ENCODE measurements at regions not wholly inside any gene's neighbourhood (a gene's known extent, or its start where the extent isn't known, plus 50 kb on each side); places are given as distances from the start of the nearest gene placed in this dataset.

GRCh38 chr9:1115370-1115769, 65.2 kb downstream of the DMRT2 start:
- TF ChIP-seq YY1 (IDR thresholded peaks at IDR 0.05; ENCODE audit: insufficient read depth, insufficient read length) (no peak), ZNF274 (IDR thresholded peaks at IDR 0.05; ENCODE audit: low read depth, low read length) (no peak), SUZ12 (IDR thresholded peaks at IDR 0.05; ENCODE audit: extremely low read depth, insufficient read depth, insufficient read length) (no peak)
- Histone ChIP-seq H3K27me3 (ENCODE audit: insufficient read depth, insufficient read length) (no peaks in the 10 kb centered on the region), H3K9me3 (ENCODE audit: insufficient read depth, low read length) (no peaks in the 10 kb centered on the region), H3K9ac (ENCODE audit: insufficient read length, low read depth) (no peak overlapping the region), H3K4me3 (ENCODE audit: insufficient read length, low read depth) (no peak overlapping the region), H3K4me1 (ENCODE audit: insufficient read depth, insufficient read length) (peaks cover 2% of the 10 kb centered on the region), H3K36me3 (ENCODE audit: insufficient read depth, insufficient read length, low read length) (no peaks in the 10 kb centered on the region)
- DNase-seq (ENCODE audit: low read depth, low spot score): no peak

- H3K27me3 ChIP-seq (ENCODE audit: insufficient read depth, insufficient read length): no peaks in the 10 kb centered on the region
- peaks cover 2% of the 10 kb centered on the region for H3K4me1 ChIP-seq (ENCODE audit: insufficient read depth, insufficient read length)
- no peaks in the 10 kb centered on the region for H3K9me3 ChIP-seq (ENCODE audit: insufficient read depth, low read length)
- DNase-seq (ENCODE audit: low read depth, low spot score): no peak
- H3K4me3 ChIP-seq (ENCODE audit: insufficient read length, low read depth): no peak overlapping the region
- no peaks in the 10 kb centered on the region for H3K36me3 ChIP-seq (ENCODE audit: insufficient read depth, insufficient read length, low read length)
- TF ChIP-seq SUZ12 (IDR thresholded peaks at IDR 0.05; ENCODE audit: extremely low read depth, insufficient read depth, insufficient read length) (no peak), YY1 (IDR thresholded peaks at IDR 0.05; ENCODE audit: insufficient read depth, insufficient read length) (no peak), ZNF274 (IDR thresholded peaks at IDR 0.05; ENCODE audit: low read depth, low read length) (no peak)
- no peak overlapping the region for H3K9ac ChIP-seq (ENCODE audit: insufficient read length, low read depth)
These were observed 67.3 kb downstream of the DMRT2 start for GRCh38 chr9:1117439-1117838.

- Histone ChIP-seq H3K4me3 (ENCODE audit: insufficient read length, low read depth) (no peak overlapping the region), H3K9ac (ENCODE audit: insufficient read length, low read depth) (no peak overlapping the region), H3K9me3 (ENCODE audit: insufficient read depth, low read length) (no peaks in the 10 kb centered on the region), H3K4me1 (ENCODE audit: insufficient read depth, insufficient read length) (peaks cover 2% of the 10 kb centered on the region), H3K27me3 (ENCODE audit: insufficient read depth, insufficient read length) (no peaks in the 10 kb centered on the region), H3K36me3 (ENCODE audit: insufficient read depth, insufficient read length, low read length) (no peaks in the 10 kb centered on the region)
- DNase-seq (ENCODE audit: low read depth, low spot score): no peak
- TF ChIP-seq SUZ12 (IDR thresholded peaks at IDR 0.05; ENCODE audit: extremely low read depth, insufficient read depth, insufficient read length): no peak
- TF ChIP-seq YY1 (IDR thresholded peaks at IDR 0.05; ENCODE audit: insufficient read depth, insufficient read length): no peak
- TF ChIP-seq ZNF274 (IDR thresholded peaks at IDR 0.05; ENCODE audit: low read depth, low read length): no peak
These were observed 70.5 kb downstream of the DMRT2 start for GRCh38 chr9:1120500-1121165.

GRCh38 chr9:1125741-1126140, 75.6 kb downstream of the DMRT2 start:
- Histone ChIP-seq H3K9ac (ENCODE audit: insufficient read length, low read depth) (no peak overlapping the region), H3K4me3 (ENCODE audit: insufficient read length, low read depth) (no peak overlapping the region), H3K27me3 (ENCODE audit: insufficient read depth, insufficient read length) (no peaks in the 10 kb centered on the region), H3K4me1 (ENCODE audit: insufficient read depth, insufficient read length) (peaks cover 2% of the 10 kb centered on the region), H3K9me3 (ENCODE audit: insufficient read depth, low read length) (no peaks in the 10 kb centered on the region), H3K36me3 (ENCODE audit: insufficient read depth, insufficient read length, low read length) (no peaks in the 10 kb centered on the region)
- DNase-seq (ENCODE audit: low read depth, low spot score): no peak
- no peak for TF ChIP-seq ZNF274 (IDR thresholded peaks at IDR 0.05; ENCODE audit: low read depth, low read length)
- TF ChIP-seq YY1 (IDR thresholded peaks at IDR 0.05; ENCODE audit: insufficient read depth, insufficient read length): no peak
- TF ChIP-seq SUZ12 (IDR thresholded peaks at IDR 0.05; ENCODE audit: extremely low read depth, insufficient read depth, insufficient read length): no peak

GRCh38 chr9:1128046-1128445, 77.9 kb downstream of the DMRT2 start:
- no peak for TF ChIP-seq YY1 (IDR thresholded peaks at IDR 0.05; ENCODE audit: insufficient read depth, insufficient read length)
- TF ChIP-seq SUZ12 (IDR thresholded peaks at IDR 0.05; ENCODE audit: extremely low read depth, insufficient read depth, insufficient read length): no peak
- no peak for TF ChIP-seq ZNF274 (IDR thresholded peaks at IDR 0.05; ENCODE audit: low read depth, low read length)
- no peak for DNase-seq (ENCODE audit: low read depth, low spot score)
- peaks cover 2% of the 10 kb centered on the region for H3K4me1 ChIP-seq (ENCODE audit: insufficient read depth, insufficient read length)

GRCh38 chr9:1129382-1129781, 79.2 kb downstream of the DMRT2 start:
- Histone ChIP-seq H3K36me3 (ENCODE audit: insufficient read depth, insufficient read length, low read length) (no peaks in the 10 kb centered on the region), H3K4me1 (ENCODE audit: insufficient read depth, insufficient read length) (peaks cover 2% of the 10 kb centered on the region), H3K9ac (ENCODE audit: insufficient read length, low read depth) (no peak overlapping the region), H3K9me3 (ENCODE audit: insufficient read depth, low read length) (no peaks in the 10 kb centered on the region), H3K4me3 (ENCODE audit: insufficient read length, low read depth) (no peak overlapping the region), H3K27me3 (ENCODE audit: insufficient read depth, insufficient read length) (no peaks in the 10 kb centered on the region)
- DNase-seq (ENCODE audit: low read depth, low spot score): peak; percentile 25
- TF ChIP-seq YY1 (IDR thresholded peaks at IDR 0.05; ENCODE audit: insufficient read depth, insufficient read length) (no peak), SUZ12 (IDR thresholded peaks at IDR 0.05; ENCODE audit: extremely low read depth, insufficient read depth, insufficient read length) (no peak), ZNF274 (IDR thresholded peaks at IDR 0.05; ENCODE audit: low read depth, low read length) (no peak)

More at GRCh38 chr9:1128046-1128445, 77.9 kb downstream of the DMRT2 start:
- no peaks in the 10 kb centered on the region for H3K9me3 ChIP-seq (ENCODE audit: insufficient read depth, low read length)
- H3K27me3 ChIP-seq (ENCODE audit: insufficient read depth, insufficient read length): no peaks in the 10 kb centered on the region
- H3K9ac ChIP-seq (ENCODE audit: insufficient read length, low read depth): no peak overlapping the region
- H3K36me3 ChIP-seq (ENCODE audit: insufficient read depth, insufficient read length, low read length): no peaks in the 10 kb centered on the region
- no peak overlapping the region for H3K4me3 ChIP-seq (ENCODE audit: insufficient read length, low read depth)

GRCh38 chr9:1140057-1140456, 89.9 kb downstream of the DMRT2 start:
- no peak for DNase-seq (ENCODE audit: low read depth, low spot score)
- Histone ChIP-seq H3K27me3 (ENCODE audit: insufficient read depth, insufficient read length) (no peaks in the 10 kb centered on the region), H3K4me1 (ENCODE audit: insufficient read depth, insufficient read length) (no peaks in the 10 kb centered on the region), H3K9me3 (ENCODE audit: insufficient read depth, low read length) (peaks cover 20% of the 10 kb centered on the region), H3K4me3 (ENCODE audit: insufficient read length, low read depth) (no peak overlapping the region), H3K36me3 (ENCODE audit: insufficient read depth, insufficient read length, low read length) (no peaks in the 10 kb centered on the region), H3K9ac (ENCODE audit: insufficient read length, low read depth) (no peak overlapping the region)
- no peak for TF ChIP-seq SUZ12 (IDR thresholded peaks at IDR 0.05; ENCODE audit: extremely low read depth, insufficient read depth, insufficient read length)
- no peak for TF ChIP-seq YY1 (IDR thresholded peaks at IDR 0.05; ENCODE audit: insufficient read depth, insufficient read length)
- TF ChIP-seq ZNF274 (IDR thresholded peaks at IDR 0.05; ENCODE audit: low read depth, low read length): no peak

All from NT2/D1 (cell line).